T-cell (primary cell): ENCODE measurements at regions not wholly inside any gene's neighbourhood (a gene's known extent, or its start where the extent isn't known, plus 50 kb on each side); places are given as distances from the start of the nearest gene placed in this dataset.

Experiments
- ATAC-seq, 4 experiments: fragments of 200-7000 bp in 3 of 4; fragments of 150-1000 bp in 1 of 4; cut with Tn5 transposase; replicated peaks in 1 of 4; 1 replicate in 3 of 4; 2 replicates in 1 of 4; pipeline ENCODE4 v1.10.0; 2021; ENCODE audit warnings: moderate library complexity in 3 of 4, mild to moderate bottlenecking in 2 of 4, moderate number of reproducible peaks in 1 of 4
- CTCF ChIA-PET, 2 donors: fragments of 300-600 bp; sonication (Branson Sonifier 250); formaldehyde crosslinking; loops; one replicate each; lab custom pipeline; 2022; ENCODE audit warnings: antibody characterized with exemption in 2 of 2; lab: Charles Lee
- POLR2A ChIA-PET, 2 donors: fragments of 300-600 bp; sonication (Branson Sonifier 250); formaldehyde crosslinking; loops; one replicate each; lab custom pipeline; 2022; ENCODE audit warnings: antibody characterized with exemption in 2 of 2; lab: Charles Lee
- DNase-seq, 35 experiments: peaks; one replicate each; pipeline versions ENCODE4 v3.0.0 to v3.0.0-alpha.2; 2013 to 2023
- H3K27ac ChIP-seq: one replicate; pipeline ENCODE4 v1.5.1; 2013; ENCODE audit warnings: low read length
- H3K27me3 ChIP-seq, 2 experiments: replicated peaks in 1 of 2; 1 replicate in 1 of 2; 2 replicates in 1 of 2; pipeline versions ENCODE4 v1.6.1 to v1.7.0; 2013; ENCODE audit warnings: low read length in 1 of 2, mixed read lengths in 1 of 2; ENCODE audit not compliant: control insufficient read depth in 2 of 2, insufficient read depth in 2 of 2; ENCODE audit errors: extremely low read depth in 1 of 2
- H3K36me3 ChIP-seq, 2 donors: 1 replicate in 1 of 2; 2 replicates in 1 of 2; pipeline versions ENCODE4 v1.6.1 to v1.7.0; 2013; ENCODE audit warnings: low read length in 1 of 2; ENCODE audit not compliant: control insufficient read depth in 2 of 2, insufficient read depth in 1 of 2; ENCODE audit errors: extremely low read depth in 1 of 2
- H3K4me1 ChIP-seq, 2 experiments: 1 replicate in 1 of 2; 2 replicates in 1 of 2; pipeline versions ENCODE4 v1.6.1 to v1.7.0; 2013; ENCODE audit warnings: low read length in 2 of 2, mixed read lengths in 1 of 2; ENCODE audit not compliant: insufficient read depth in 2 of 2, control insufficient read depth in 1 of 2; ENCODE audit errors: extremely low read depth in 1 of 2
- H3K4me3 ChIP-seq, 2 donors: 1 replicate in 1 of 2; 2 replicates in 1 of 2; pipeline versions ENCODE4 v1.5.1 to v1.7.0; 2013; ENCODE audit warnings: mild to moderate bottlenecking in 2 of 2, low read length in 1 of 2, moderate library complexity in 1 of 2; ENCODE audit not compliant: control insufficient read depth in 1 of 2; ENCODE audit errors: extremely low read depth in 1 of 2
- H3K9me3 ChIP-seq: 2 replicates; pipeline ENCODE4 v1.7.0; 2013
- H3K27ac Mint-ChIP-seq, 2 donors: one replicate each; pipeline ENCODE4 v1.8.0; 2020 to 2021; ENCODE audit warnings: mild to moderate bottlenecking in 2 of 2, mixed read lengths in 2 of 2
- H3K27me3 Mint-ChIP-seq, 2 donors: one replicate each; pipeline ENCODE4 v1.8.0; 2021 to 2022; ENCODE audit warnings: mixed read lengths in 2 of 2
- H3K36me3 Mint-ChIP-seq: one replicate; pipeline ENCODE4 v1.8.0; 2021; ENCODE audit warnings: mixed read lengths
- H3K4me1 Mint-ChIP-seq, 3 donors: one replicate each; pipeline ENCODE4 v1.8.0; 2020 to 2022; ENCODE audit warnings: mixed read lengths in 3 of 3, mild to moderate bottlenecking in 1 of 3
- H3K4me3 Mint-ChIP-seq, 3 donors: one replicate each; pipeline ENCODE4 v1.8.0; 2020 to 2022; ENCODE audit warnings: mild to moderate bottlenecking in 3 of 3, mixed read lengths in 3 of 3, moderate library complexity in 3 of 3
- H3K9me3 Mint-ChIP-seq, 3 donors: one replicate each; pipeline ENCODE4 v1.8.0; 2020 to 2022; ENCODE audit warnings: mixed read lengths in 3 of 3
- WGBS: methylation state at CpG from one replicate; pipeline ENCODE4 v1.1.5; 2013; ENCODE audit warnings: missing lambda C conversion rate; ENCODE audit not compliant: insufficient coverage; 5-methylcytosine and 5-hydroxymethylcytosine counted together

GRCh38 chr11:112835591-112836255 is 125.5 kb upstream of the NCAM1 start:
- Histone ChIP-seq H3K36me3 (no peaks in the 10 kb centered on the region), H3K27me3 (peaks cover 0 to 11% of the 10 kb centered on the region in 2 experiments), H3K4me1 (no peaks in the 10 kb centered on the region), H3K4me3 (no peak overlapping the region), H3K27ac (no peak overlapping the region), H3K9me3 (no peaks in the 10 kb centered on the region)
- peaks cover 0 to 4% (median 0%) of the 10 kb centered on the region in 3 donors for H3K9me3 Mint-ChIP-seq
- POLR2A ChIA-PET: no interaction called here
- no peak overlapping the region for H3K27ac Mint-ChIP-seq
- ATAC-seq (no peak), DNase-seq (no peak)
- WGBS: 89% methylated on average over 7 of the region's 13 CpGs
- CTCF ChIA-PET: no interaction called here
- no peaks in the 10 kb centered on the region for H3K4me1 Mint-ChIP-seq
- H3K36me3 Mint-ChIP-seq: no peaks in the 10 kb centered on the region
- H3K27me3 Mint-ChIP-seq: peaks cover 2 to 5% of the 10 kb centered on the region in 2 donors
- H3K4me3 Mint-ChIP-seq: no peak overlapping the region

- Histone ChIP-seq H3K9me3 (no peaks in the 10 kb centered on the region), H3K27me3 (peaks cover 0 to 11% of the 10 kb centered on the region in 2 experiments), H3K4me3 (no peak overlapping the region), H3K4me1 (no peaks in the 10 kb centered on the region), H3K36me3 (no peaks in the 10 kb centered on the region), H3K27ac (no peak overlapping the region)
- Mint-ChIP-seq H3K4me3 (no peak overlapping the region), H3K9me3 (peaks cover 0 to 4% (median 0%) of the 10 kb centered on the region in 3 donors), H3K4me1 (no peaks in the 10 kb centered on the region), H3K27ac (no peak overlapping the region), H3K36me3 (no peaks in the 10 kb centered on the region), H3K27me3 (peaks cover 4 to 6% of the 10 kb centered on the region in 2 donors)
- WGBS: 88% methylated on average over 8 of the region's 9 CpGs
- ATAC-seq (no peak), DNase-seq (no peak)
- ChIA-PET CTCF (no interaction called here), POLR2A (no interaction called here)
Measured at GRCh38 chr11:112836256-112836602, 125.0 kb upstream of the NCAM1 start.

DNA sequence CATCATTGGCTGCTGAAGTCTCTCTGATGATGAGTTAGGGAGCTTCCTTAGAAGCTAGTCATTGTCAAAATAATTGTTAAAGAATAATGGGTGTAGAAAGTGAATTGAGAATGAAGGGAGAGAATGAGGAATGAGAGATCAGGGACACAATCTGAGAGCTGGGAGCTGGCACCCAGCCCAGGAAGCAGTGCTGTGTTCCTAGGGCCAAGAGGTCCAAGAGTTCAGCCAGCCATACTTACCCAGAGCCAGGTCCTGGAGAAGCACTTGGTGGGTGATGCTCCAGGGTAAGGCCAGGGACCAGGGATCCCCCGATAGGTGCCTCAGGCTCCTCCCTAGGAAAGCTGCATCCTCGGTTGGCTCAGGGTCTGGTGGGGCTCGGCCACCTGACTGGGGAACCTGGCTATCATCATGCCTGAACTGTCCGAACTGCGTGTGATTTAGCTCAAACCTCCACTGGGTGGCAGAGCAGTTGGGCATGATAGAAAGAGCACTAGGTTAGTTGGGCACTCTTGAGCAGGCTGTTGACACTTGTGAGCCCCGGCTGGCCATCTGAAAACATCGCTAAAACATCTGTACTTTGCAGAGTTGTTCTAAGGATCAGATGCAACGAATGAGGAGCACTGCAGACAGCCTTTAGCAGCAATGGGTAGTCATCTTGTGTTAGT is 123.9 kb upstream of the NCAM1 start:
- Histone ChIP-seq H3K27me3 (peaks cover 0 to 10% of the 10 kb centered on the region in 2 experiments), H3K4me1 (no peaks in the 10 kb centered on the region), H3K4me3 (no peak overlapping the region), H3K36me3 (no peaks in the 10 kb centered on the region), H3K9me3 (no peaks in the 10 kb centered on the region), H3K27ac (no peak overlapping the region)
- Mint-ChIP-seq H3K27ac (no peak overlapping the region), H3K4me3 (no peak overlapping the region), H3K9me3 (peaks cover 0 to 4% (median 0%) of the 10 kb centered on the region in 3 donors), H3K27me3 (peaks cover 4 to 6% of the 10 kb centered on the region in 2 donors), H3K4me1 (no peaks in the 10 kb centered on the region), H3K36me3 (no peaks in the 10 kb centered on the region)
- ChIA-PET CTCF (no interaction called here), POLR2A (no interaction called here)
- ATAC-seq (no peak), DNase-seq (no peak)
- WGBS: 83% methylated on average over 7 of the region's 8 CpGs

DNA sequence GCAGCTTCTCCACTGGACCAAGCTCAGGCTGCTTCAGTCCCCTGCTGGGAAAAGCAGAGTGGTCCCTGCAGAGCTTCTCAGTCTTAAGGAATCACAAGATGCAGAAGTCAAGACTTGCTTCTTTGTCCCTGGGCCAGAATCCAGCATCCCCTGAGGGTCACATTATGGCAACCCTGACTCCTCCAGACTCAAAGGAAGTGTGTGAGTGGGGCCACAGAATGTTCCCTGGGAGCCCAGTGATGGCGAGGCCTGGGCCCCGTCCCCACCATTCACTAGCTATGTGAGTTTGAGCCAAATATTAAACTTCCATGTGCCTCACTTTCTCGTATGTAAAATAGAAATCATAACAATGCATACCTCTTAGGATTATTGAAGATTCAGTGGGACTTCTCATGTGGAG is 122.2 kb upstream of the NCAM1 start:
- Histone ChIP-seq H3K4me3 (no peak overlapping the region), H3K27me3 (peaks cover 0 to 7% of the 10 kb centered on the region in 2 experiments), H3K9me3 (no peaks in the 10 kb centered on the region), H3K4me1 (no peaks in the 10 kb centered on the region), H3K27ac (no peak overlapping the region), H3K36me3 (no peaks in the 10 kb centered on the region)
- no CpG with 5 or more reads among the region's 3 CpGs for WGBS
- Mint-ChIP-seq H3K4me3 (no peak overlapping the region), H3K36me3 (no peaks in the 10 kb centered on the region), H3K4me1 (no peaks in the 10 kb centered on the region), H3K27ac (no peak overlapping the region), H3K9me3 (no peaks in the 10 kb centered on the region), H3K27me3 (peaks cover 4 to 6% of the 10 kb centered on the region in 2 donors)
- CTCF ChIA-PET: no interaction called here
- DNase-seq (no peak), ATAC-seq (no peak)
- POLR2A ChIA-PET: no interaction called here

DNA sequence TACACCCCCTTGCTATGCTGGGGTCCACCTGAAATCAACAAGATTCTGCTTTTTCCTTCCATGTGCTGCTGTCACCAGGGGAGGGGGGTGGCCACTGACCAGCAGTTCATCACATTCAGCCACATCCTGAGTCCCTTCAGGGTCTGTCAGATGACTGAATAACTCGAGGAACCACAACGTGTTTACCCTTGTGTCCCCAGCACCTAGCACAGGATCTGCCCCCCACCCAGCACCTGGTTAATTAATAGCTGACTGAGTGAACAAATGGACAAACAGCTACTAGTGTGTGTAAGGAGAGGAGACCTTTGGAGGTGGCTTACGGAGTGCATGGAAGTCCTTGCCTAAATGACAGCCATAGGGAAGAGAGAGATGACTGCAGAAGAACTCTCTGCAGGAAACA is 119.5 kb upstream of the NCAM1 start:
- Mint-ChIP-seq H3K27ac (no peak overlapping the region), H3K4me3 (no peak overlapping the region), H3K4me1 (no peaks in the 10 kb centered on the region), H3K9me3 (no peaks in the 10 kb centered on the region), H3K27me3 (peaks cover 3 to 7% of the 10 kb centered on the region in 2 donors), H3K36me3 (no peaks in the 10 kb centered on the region)
- Histone ChIP-seq H3K4me3 (no peak overlapping the region), H3K9me3 (no peaks in the 10 kb centered on the region), H3K4me1 (no peaks in the 10 kb centered on the region), H3K27me3 (peaks cover 0 to 4% of the 10 kb centered on the region in 2 experiments), H3K36me3 (no peaks in the 10 kb centered on the region), H3K27ac (no peak overlapping the region)
- ChIA-PET POLR2A (no interaction called here), CTCF (interaction anchor here in 1 of 2 donors (0.5 kb wide), 1 partner anchor 84 kb away, joined by 6 read pairs; no protein-coding TSS in a partner anchor)
- no peak for DNase-seq
- 83% methylated on average over 1 of the region's 3 CpGs for WGBS
- no peak for ATAC-seq

DNA sequence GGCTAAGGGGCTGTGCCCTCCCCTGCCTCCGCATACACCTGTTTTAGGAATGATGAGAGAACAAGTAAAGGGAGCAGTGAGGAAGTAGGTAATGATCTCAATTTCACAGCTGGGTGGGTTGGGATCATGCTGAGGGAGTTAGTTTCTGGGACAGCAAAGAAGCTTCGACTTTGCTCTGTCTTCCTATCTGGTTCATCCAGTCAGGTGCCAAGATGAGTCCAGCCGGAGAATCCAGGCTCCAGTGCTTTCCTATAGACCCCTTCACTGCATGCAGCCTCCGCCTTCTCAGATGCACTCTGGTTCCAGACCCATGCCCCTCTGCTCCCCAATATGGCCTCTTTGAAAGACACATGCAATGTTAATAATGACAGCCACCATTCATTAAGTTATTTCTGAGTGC is 119.1 kb upstream of the NCAM1 start:
- WGBS: 100% methylated on average over 3 of the region's 4 CpGs

More for the DNA sequence above, 119.1 kb upstream of the NCAM1 start:
- Histone ChIP-seq H3K4me1 (no peaks in the 10 kb centered on the region), H3K36me3 (no peaks in the 10 kb centered on the region), H3K4me3 (no peak overlapping the region), H3K9me3 (no peaks in the 10 kb centered on the region), H3K27me3 (peaks cover 0 to 4% of the 10 kb centered on the region in 2 experiments), H3K27ac (no peak overlapping the region)
- Mint-ChIP-seq H3K36me3 (no peaks in the 10 kb centered on the region), H3K4me3 (no peak overlapping the region), H3K27ac (no peak overlapping the region), H3K27me3 (peaks cover 3 to 7% of the 10 kb centered on the region in 2 donors), H3K4me1 (no peaks in the 10 kb centered on the region), H3K9me3 (peaks cover 0 to 3% (median 0%) of the 10 kb centered on the region in 3 donors)
- DNase-seq: no peak
- CTCF ChIA-PET: no interaction called here
- no peak for ATAC-seq
- POLR2A ChIA-PET: no interaction called here
